Coronary artery (tissue), 2 donors: ENCODE measurements at regions not wholly inside any gene's neighbourhood (a gene's known extent, or its start where the extent isn't known, plus 50 kb on each side); places are given as distances from the start of the nearest gene placed in this dataset.
"Not testable (repeated sequence)": the region's sequence is repeated elsewhere in the genome, so short reads cannot be mapped to it uniquely, and the experiment has no call there.

ENCODE experiments used
- DNase-seq: peaks from one replicate; pipeline ENCODE4 v3.0.0-alpha.2; 2017; ENCODE audit warnings: low spot score
- H3K27ac ChIP-seq, 2 donors: fragments of 200-600 bp; sonication (generic); one replicate each; pipeline ENCODE4 v1.5.1; 2016 to 2019
- H3K4me3 ChIP-seq: fragments of 200-600 bp; sonication (generic); 2 replicates; pipeline ENCODE4 v1.5.1; 2016; ENCODE audit warnings: mild to moderate bottlenecking, moderate library complexity

GRCh38 chr1:148432318-148432717 lies 50.8 kb downstream of the PPIAL4G start:
- DNase-seq, H3K4me3 ChIP-seq: not testable (repeated sequence)
- peak overlapping the region in 1 of 2 donors; percentile 8 for H3K27ac ChIP-seq

DNA sequence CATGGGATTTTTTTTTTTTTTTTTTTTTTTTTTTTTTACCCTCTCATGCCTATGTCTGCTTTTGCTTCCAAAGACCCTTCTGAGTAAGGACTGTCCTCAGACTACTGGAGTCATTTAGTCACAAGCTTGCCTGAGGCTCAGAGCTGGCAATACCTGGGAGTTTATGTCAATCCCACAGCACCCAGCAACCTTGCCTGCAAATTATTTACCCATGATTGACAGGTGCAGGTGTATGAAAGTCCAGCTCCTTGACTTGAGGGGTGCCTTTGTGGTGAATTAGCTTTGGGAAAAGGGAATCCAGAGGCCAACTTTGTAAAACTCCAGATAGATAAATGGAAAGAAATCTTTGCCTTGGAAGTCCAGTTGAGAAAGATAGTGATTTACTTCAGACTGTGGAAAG lies 53.2 kb downstream of the PPIAL4G start:
- not testable (repeated sequence) for H3K27ac ChIP-seq, DNase-seq, H3K4me3 ChIP-seq

- not testable (repeated sequence) for H3K4me3 ChIP-seq, H3K27ac ChIP-seq, DNase-seq
These were observed 56.0 kb downstream of the PPIAL4G start for GRCh38 chr1:148426940-148427611.

GRCh38 chr1:148426385-148426784 lies 56.7 kb downstream of the PPIAL4G start:
- not testable (repeated sequence) for DNase-seq, H3K27ac ChIP-seq, H3K4me3 ChIP-seq

GRCh38 chr1:148424143-148425003 lies 58.7 kb downstream of the PPIAL4G start:
- not testable (repeated sequence) for H3K27ac ChIP-seq, DNase-seq, H3K4me3 ChIP-seq

DNA sequence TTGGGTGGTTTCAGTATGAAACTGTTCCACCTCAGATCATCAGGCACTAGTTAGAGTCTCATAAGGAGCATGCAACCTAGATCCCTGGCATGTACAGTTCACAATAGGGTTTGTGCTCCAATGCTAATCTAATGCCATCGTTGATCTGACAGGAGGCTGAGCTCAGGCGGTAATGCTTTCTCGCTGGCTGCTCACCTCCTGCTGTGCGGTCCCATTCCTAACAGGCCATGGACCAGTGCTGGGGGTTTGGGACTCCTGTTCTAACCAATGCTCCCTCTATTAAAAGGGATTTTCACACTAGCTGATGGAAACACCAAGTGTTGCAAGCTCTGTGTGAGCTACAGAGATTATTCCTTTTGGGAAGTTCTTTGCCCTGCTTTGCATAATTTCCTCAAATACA lies 60.2 kb downstream of the PPIAL4G start:
- H3K27ac ChIP-seq, DNase-seq, H3K4me3 ChIP-seq: not testable (repeated sequence)

GRCh38 chr1:148417241-148417640 lies 65.9 kb downstream of the PPIAL4G start:
- H3K27ac ChIP-seq, H3K4me3 ChIP-seq, DNase-seq: not testable (repeated sequence)

DNA sequence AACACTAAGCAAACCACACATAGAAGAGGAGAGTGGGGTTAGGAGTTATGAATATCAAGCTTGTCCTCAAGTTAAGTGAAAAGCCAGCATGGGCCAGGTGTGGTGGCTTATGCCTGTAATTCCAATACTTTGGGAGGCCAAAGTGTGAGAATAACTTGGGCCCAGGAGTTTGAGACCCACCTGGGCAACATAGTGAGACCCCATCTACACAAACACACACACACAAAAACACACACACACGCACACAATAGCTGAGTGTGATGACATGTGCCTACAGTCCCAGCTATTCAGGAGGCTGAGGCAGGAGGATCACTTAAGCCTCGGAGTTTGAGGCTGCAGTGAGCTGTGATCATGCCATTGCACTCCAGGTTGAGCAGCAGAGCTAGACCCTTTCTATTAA lies 69.7 kb downstream of the PPIAL4G start:
- H3K4me3 ChIP-seq, H3K27ac ChIP-seq, DNase-seq: not testable (repeated sequence)

GRCh38 chr1:148404786-148405568 lies 78.1 kb downstream of the PPIAL4G start:
- H3K27ac ChIP-seq, DNase-seq, H3K4me3 ChIP-seq: not testable (repeated sequence)

DNA sequence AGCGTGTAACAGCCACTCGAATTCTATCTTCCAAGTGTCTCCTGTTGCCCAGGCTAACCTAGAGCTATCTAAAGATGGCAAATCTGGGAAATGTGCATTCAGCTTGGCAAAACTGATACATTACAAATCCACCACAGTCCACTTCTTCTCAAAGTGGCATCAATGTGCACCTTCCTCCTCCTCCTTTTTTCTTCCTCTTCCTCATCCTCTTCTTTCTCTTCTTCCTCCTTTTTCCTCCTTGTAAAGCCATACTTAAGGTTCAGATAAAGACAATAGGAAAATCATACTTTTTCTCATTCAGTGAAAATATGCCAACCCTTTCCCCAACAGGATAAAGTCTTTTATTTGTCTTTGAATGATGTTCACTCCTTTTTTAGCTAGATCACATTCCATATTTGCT lies 79.2 kb downstream of the PPIAL4G start:
- not testable (repeated sequence) for H3K4me3 ChIP-seq, H3K27ac ChIP-seq, DNase-seq

DNA sequence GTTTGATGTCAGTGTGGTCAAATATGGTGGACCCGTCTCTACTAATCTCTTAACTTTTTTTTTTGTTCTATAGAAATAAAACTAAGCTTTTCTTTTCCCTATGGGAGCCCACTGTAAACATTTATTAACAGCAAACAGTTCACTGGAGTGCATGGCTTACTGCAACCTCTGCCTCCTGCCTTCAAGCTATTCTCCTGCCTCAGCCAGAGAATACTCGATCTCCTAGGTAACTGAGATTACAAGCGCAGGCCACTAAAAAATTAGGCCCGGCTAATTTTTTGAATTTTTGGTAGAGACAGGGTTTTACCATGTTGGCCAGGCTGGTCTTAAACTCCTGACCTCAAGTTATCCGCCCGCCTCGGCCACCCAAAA lies 80.0 kb downstream of the PPIAL4G start:
- not testable (repeated sequence) for H3K27ac ChIP-seq, DNase-seq
- H3K4me3 ChIP-seq: peak overlapping the region; percentile 90

DNA sequence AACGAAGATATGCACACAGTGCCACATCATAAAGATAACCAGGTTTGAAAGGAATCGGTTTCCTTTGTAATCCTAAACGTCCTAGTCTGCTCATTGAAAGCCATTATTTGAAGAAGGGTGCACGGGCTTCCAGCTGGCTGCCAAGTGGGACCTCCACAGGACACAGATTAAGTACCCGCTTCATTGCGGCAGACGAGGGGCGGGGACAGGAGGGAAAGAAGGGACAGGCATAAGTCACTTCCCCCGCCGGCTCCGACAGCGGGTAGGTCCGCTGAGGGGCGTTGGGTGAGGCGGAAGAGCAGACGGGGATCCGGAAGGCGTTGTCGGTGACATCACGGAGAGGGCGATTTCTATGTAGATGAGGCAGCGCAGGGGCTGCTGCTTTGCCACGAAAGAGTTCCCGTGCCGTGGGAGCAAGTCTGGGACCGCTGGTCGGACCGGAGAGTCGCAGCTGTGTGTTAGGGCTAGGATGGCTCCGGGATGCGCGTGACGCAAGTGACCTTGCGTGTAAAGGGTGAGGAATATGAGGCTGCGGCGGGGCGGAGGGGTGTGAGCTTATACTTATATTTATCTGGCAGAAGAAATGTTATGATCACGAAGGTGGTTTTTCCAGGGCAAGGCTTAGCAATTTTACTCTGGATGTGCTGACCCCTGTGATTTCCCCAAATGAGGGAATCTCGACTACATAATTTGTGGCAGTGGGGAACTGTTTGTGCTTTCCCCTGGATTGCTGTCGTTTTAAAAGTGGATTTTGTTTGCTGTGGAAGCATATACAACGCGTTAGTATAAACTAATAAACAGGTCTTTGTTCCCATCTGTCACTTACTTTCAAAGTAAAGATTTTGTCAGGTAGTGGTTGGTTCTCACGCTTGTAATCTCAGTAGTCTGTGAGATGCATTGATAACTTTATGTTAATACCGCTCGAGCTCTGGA lies 80.7 kb downstream of the PPIAL4G start:
- DNase-seq: peak; percentile 92
- H3K4me3 ChIP-seq: peak overlapping the region; percentile 90
- H3K27ac ChIP-seq: peak overlapping the region; percentile 43 to 87

GRCh38 chr1:148397516-148397915 lies 85.6 kb downstream of the PPIAL4G start:
- H3K4me3 ChIP-seq, H3K27ac ChIP-seq, DNase-seq: not testable (repeated sequence)

DNA sequence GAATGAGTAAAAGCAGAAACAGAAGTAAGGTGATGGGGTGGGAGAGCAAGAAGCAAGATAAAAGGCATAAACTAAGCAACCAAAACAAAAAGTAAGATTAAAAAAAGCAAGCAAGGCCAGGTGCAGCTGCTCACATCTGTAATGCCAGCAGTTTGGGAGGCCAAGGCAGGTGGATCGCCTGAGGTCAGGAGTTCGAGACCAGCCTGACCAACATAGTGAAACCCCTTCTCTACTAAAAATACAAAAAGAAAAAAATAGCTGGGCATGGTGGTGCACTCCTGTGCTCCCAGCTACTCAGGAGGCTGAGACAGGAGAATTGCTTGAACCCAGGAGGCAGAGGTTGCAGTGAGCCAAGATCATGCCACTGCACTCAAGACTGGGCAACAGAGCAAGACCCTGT lies 90.6 kb downstream of the PPIAL4G start:
- H3K27ac ChIP-seq, DNase-seq, H3K4me3 ChIP-seq: not testable (repeated sequence)

DNA sequence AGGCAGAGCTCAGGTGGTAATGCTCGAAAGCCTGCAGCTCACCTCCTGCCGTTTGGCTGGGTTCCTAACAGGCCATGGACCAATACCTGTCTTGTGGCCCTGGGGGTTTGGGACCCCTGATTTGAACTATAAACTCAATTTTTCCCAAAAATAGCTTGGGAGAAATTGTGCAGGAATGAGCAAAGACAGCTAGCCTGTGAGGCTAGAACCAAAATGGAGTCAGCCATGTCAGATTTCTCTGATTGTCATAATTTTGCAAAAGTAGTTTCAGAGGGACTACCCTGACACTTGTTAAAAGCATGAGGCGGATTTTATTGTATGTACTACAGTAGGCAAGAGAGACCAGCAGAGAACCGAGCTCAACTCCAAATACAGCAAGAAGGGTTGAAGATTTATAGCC lies 91.8 kb downstream of the PPIAL4G start:
- not testable (repeated sequence) for H3K27ac ChIP-seq, DNase-seq, H3K4me3 ChIP-seq
